Esophagus muscularis mucosa (tissue), 4 donors: ENCODE measurements at regions not wholly inside any gene's neighbourhood (a gene's known extent, or its start where the extent isn't known, plus 50 kb on each side); places are given as distances from the start of the nearest gene placed in this dataset.

ENCODE experiments used
- DNase-seq: peaks from one replicate; pipeline ENCODE4 v3.0.0-alpha.2; 2017; ENCODE audit errors: extremely low spot score
- H3K27ac ChIP-seq, 4 donors: fragments of 200-600 bp; sonication (generic); replicated peaks in 1 of 4; 1 replicate in 3 of 4; 2 replicates in 1 of 4; pipeline ENCODE4 v1.5.1; 2016 to 2019; ENCODE audit warnings: mild to moderate bottlenecking in 1 of 4
- H3K27me3 ChIP-seq, 4 donors: fragments of 200-600 bp; sonication (generic); one replicate each; pipeline versions ENCODE4 v1.5.1 to v1.6.0; 2016 to 2019
- H3K36me3 ChIP-seq, 4 donors: fragments of 200-600 bp; sonication (generic); one replicate each; pipeline ENCODE4 v1.5.1; 2016 to 2019
- H3K4me1 ChIP-seq, 4 donors: fragments of 200-600 bp; sonication (generic); one replicate each; pipeline ENCODE4 v1.5.1; 2016 to 2019
- H3K4me3 ChIP-seq, 4 donors: fragments of 200-600 bp; sonication (generic); 1 replicate in 2 of 4; 2 replicates in 2 of 4; pipeline ENCODE4 v1.5.1; 2016 to 2019; ENCODE audit warnings: mild to moderate bottlenecking in 4 of 4, moderate library complexity in 1 of 4
- H3K9me3 ChIP-seq, 4 donors: fragments of 200-600 bp; sonication (generic); 1 replicate in 3 of 4; 2 replicates in 1 of 4; pipeline ENCODE4 v1.5.1; 2016 to 2019
- EP300 ChIP-seq: sonication (generic); formaldehyde crosslinking; IDR thresholded peaks from one replicate; pipeline ENCODE4 v1.6.1; 2017; ENCODE audit warnings: antibody characterized with exemption
- POLR2A ChIP-seq: fragments of 450-650 bp; IDR thresholded peaks from one replicate; pipeline ENCODE4 v1.6.1; 2017; ENCODE audit warnings: antibody characterized with exemption, moderate library complexity, mild to moderate bottlenecking, low read depth
- POLR2AphosphoS5 ChIP-seq, 2 donors: sonication (generic); formaldehyde crosslinking; IDR thresholded peaks; one replicate each; pipeline ENCODE4 v1.6.1; 2017; ENCODE audit warnings: antibody characterized with exemption in 2 of 2
- WGBS: methylation state at CpG from one replicate; pipeline ENCODE4 v1.1.5; 2018; 5-methylcytosine and 5-hydroxymethylcytosine counted together
- intact Hi-C: fragments of 100-400 bp; cut with DNase I; formaldehyde crosslinking; loops from one replicate; pipeline ENCODE4 v1.15.1; 2023
- TF ChIP-seq, protein P1 (sequence below), 3 experiments: fragments of 200-600 bp in 2 of 3; fragments of 450-650 bp in 1 of 3; sonication (generic) in 2 of 3; IDR thresholded peaks; one replicate each; pipeline ENCODE4 v1.5.1; 2017 to 2019; ENCODE audit warnings: antibody characterized with exemption in 3 of 3, mild to moderate bottlenecking in 2 of 3, moderate library complexity in 1 of 3

GRCh38 chr11:116538677-116539076 lies 234.1 kb downstream of the BUD13 start:
- TF ChIP-seq, protein P1, sequence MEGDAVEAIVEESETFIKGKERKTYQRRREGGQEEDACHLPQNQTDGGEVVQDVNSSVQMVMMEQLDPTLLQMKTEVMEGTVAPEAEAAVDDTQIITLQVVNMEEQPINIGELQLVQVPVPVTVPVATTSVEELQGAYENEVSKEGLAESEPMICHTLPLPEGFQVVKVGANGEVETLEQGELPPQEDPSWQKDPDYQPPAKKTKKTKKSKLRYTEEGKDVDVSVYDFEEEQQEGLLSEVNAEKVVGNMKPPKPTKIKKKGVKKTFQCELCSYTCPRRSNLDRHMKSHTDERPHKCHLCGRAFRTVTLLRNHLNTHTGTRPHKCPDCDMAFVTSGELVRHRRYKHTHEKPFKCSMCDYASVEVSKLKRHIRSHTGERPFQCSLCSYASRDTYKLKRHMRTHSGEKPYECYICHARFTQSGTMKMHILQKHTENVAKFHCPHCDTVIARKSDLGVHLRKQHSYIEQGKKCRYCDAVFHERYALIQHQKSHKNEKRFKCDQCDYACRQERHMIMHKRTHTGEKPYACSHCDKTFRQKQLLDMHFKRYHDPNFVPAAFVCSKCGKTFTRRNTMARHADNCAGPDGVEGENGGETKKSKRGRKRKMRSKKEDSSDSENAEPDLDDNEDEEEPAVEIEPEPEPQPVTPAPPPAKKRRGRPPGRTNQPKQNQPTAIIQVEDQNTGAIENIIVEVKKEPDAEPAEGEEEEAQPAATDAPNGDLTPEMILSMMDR (IDR thresholded peaks at IDR 0.05) = no peak
- TF ChIP-seq EP300 (no peak), POLR2AphosphoS5 (IDR thresholded peaks at IDR 0.05) (no peak)
- Histone ChIP-seq H3K4me1 (no peaks in the 10 kb centered on the region), H3K4me3 (no peak overlapping the region), H3K27ac (no peak overlapping the region), H3K36me3 (no peaks in the 10 kb centered on the region), H3K27me3 (peaks cover 0 to 49% (median 0%) of the 10 kb centered on the region in 4 donors), H3K9me3 (peaks cover 0 to 10% (median 4%) of the 10 kb centered on the region in 4 donors)
- DNase-seq = no peak
- 79% methylated on average over 3 of the region's 3 CpGs for WGBS
- intact Hi-C loops = no loop called here

- Histone ChIP-seq H3K27ac (no peak overlapping the region), H3K4me1 (no peaks in the 10 kb centered on the region), H3K9me3 (peaks cover 0 to 10% (median 4%) of the 10 kb centered on the region in 4 donors), H3K36me3 (no peaks in the 10 kb centered on the region), H3K4me3 (no peak overlapping the region), H3K27me3 (peaks cover 0 to 52% (median 0%) of the 10 kb centered on the region in 4 donors)
- TF ChIP-seq, protein P1 (IDR thresholded peaks at IDR 0.05) = no peak
- TF ChIP-seq POLR2AphosphoS5 (IDR thresholded peaks at IDR 0.05) (no peak), EP300 (no peak), POLR2A (no peak)
- intact Hi-C loops = no loop called here
- DNase-seq = no peak
- 88% methylated on average over 11 of the region's 11 CpGs for WGBS
Observed at GRCh38 chr11:116537709-116538108, 235.1 kb downstream of the BUD13 start.

DNA sequence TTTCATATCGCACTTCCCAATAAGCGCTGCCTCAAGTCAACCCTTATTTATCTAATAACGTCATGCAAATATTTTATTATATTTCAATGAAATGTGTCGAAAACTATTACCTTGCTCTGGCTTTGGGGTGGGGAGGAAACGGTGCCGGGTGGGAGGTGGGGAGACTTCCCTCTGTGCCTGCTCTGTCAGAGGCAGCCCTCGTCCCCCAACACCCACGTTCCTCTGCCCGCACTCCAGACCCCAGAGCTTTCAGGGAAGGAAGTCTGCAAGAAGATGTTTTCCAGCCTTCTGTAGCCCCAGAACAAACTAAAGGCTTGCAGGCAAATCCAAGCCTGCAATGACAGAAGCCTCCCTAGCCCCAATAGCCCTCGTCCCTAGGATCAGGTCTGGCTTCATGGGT lies 235.7 kb downstream of the BUD13 start:
- Histone ChIP-seq H3K4me1 (no peaks in the 10 kb centered on the region), H3K9me3 (peaks cover 0 to 10% (median 4%) of the 10 kb centered on the region in 4 donors), H3K27ac (no peak overlapping the region), H3K36me3 (no peaks in the 10 kb centered on the region), H3K27me3 (peaks cover 0 to 56% (median 0%) of the 10 kb centered on the region in 4 donors), H3K4me3 (no peak overlapping the region)
- 76% methylated on average over 10 of the region's 10 CpGs for WGBS
- intact Hi-C loops = no loop called here
- TF ChIP-seq POLR2A (no peak), POLR2AphosphoS5 (IDR thresholded peaks at IDR 0.05) (no peak), EP300 (no peak)
- TF ChIP-seq, protein P1 (IDR thresholded peaks at IDR 0.05) = no peak
- no peak for DNase-seq

GRCh38 chr11:116536416-116536815 lies 236.4 kb downstream of the BUD13 start:
- no peak for DNase-seq

DNA sequence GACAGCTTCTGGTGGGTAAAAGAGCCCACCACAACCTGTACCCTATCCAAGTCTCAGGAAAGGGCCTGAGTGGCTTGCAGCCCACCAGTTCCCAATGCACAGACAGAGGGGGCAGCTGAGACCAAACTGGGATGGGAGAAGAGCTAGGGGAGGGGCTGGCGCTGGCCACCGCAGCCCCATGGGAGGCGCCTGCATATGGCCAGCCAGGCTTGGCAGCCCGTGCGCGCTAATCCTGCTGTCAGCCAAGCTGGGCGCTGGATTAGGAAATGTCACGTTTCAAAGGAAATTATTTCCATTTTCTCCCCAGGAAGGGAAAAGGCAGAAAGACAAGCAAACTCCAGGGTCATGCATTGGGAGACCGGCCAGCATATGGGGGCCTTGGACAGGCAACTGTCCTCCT lies 236.8 kb downstream of the BUD13 start:
- H3K4me3 ChIP-seq = no peak overlapping the region
- H3K27ac ChIP-seq = no peak overlapping the region
- intact Hi-C loops = no loop called here
- H3K9me3 ChIP-seq = peaks cover 0 to 19% (median 5%) of the 10 kb centered on the region in 4 donors
- H3K36me3 ChIP-seq = no peaks in the 10 kb centered on the region
- TF ChIP-seq, protein P1 (IDR thresholded peaks at IDR 0.05) = no peak
- no peak for TF ChIP-seq EP300
- TF ChIP-seq POLR2AphosphoS5 (IDR thresholded peaks at IDR 0.05) = no peak
- no peak for TF ChIP-seq POLR2A
- no peak for DNase-seq
- WGBS = 80% methylated on average over 9 of the region's 9 CpGs
- H3K27me3 ChIP-seq = peaks cover 0 to 67% (median 0%) of the 10 kb centered on the region in 4 donors
- no peaks in the 10 kb centered on the region for H3K4me1 ChIP-seq

More at GRCh38 chr11:116536416-116536815, 236.4 kb downstream of the BUD13 start:
- no peak overlapping the region for H3K4me3 ChIP-seq
- intact Hi-C loops = no loop called here
- 56% methylated on average over 3 of the region's 3 CpGs for WGBS
- peaks cover 0 to 14% (median 4%) of the 10 kb centered on the region in 4 donors for H3K9me3 ChIP-seq
- H3K4me1 ChIP-seq = no peaks in the 10 kb centered on the region
- peaks cover 0 to 63% (median 0%) of the 10 kb centered on the region in 4 donors for H3K27me3 ChIP-seq
- no peak overlapping the region for H3K27ac ChIP-seq
- no peak for TF ChIP-seq POLR2AphosphoS5 (IDR thresholded peaks at IDR 0.05)
- no peaks in the 10 kb centered on the region for H3K36me3 ChIP-seq
